Neuronal stem cell (in vitro differentiated cells): ENCODE measurements at regions not wholly inside any gene's neighbourhood (a gene's known extent, or its start where the extent isn't known, plus 50 kb on each side); places are given as distances from the start of the nearest gene placed in this dataset.
A peak's percentile ranks its signal among the peaks of the same experiment; 100 is the strongest.
"Not testable (repeated sequence)": the region's sequence is repeated elsewhere in the genome, so short reads cannot be mapped to it uniquely, and the experiment has no call there.

Experiments used
- DNase-seq: peaks from one replicate; pipeline ENCODE4 v3.0.0-alpha.2; 2013; ENCODE audit warnings: low spot score
- H2AFZ ChIP-seq: one replicate; pipeline ENCODE4 v1.6.1; 2013; ENCODE audit warnings: mild to moderate bottlenecking, low read length, inconsistent platforms
- H2AK5ac ChIP-seq: 2 replicates; pipeline ENCODE4 v1.6.1; 2013; ENCODE audit warnings: low read depth, mild to moderate bottlenecking, inconsistent platforms, low read length, moderate library complexity, mixed read lengths
- H2BK120ac ChIP-seq: 2 replicates; pipeline ENCODE4 v1.6.1; 2013; ENCODE audit warnings: low read depth, mild to moderate bottlenecking, inconsistent platforms, low read length, moderate library complexity, mixed read lengths
- H2BK12ac ChIP-seq: one replicate; pipeline ENCODE4 v1.6.1; 2013; ENCODE audit warnings: low read length, inconsistent platforms
- H2BK15ac ChIP-seq: 2 replicates; pipeline ENCODE4 v1.6.1; 2013; ENCODE audit warnings: mild to moderate bottlenecking, low read length, inconsistent platforms, mixed read lengths
- H2BK5ac ChIP-seq: one replicate; pipeline ENCODE4 v1.6.1; 2013; ENCODE audit warnings: inconsistent platforms, mild to moderate bottlenecking, low read length, moderate library complexity
- H3K14ac ChIP-seq: one replicate; pipeline ENCODE4 v1.6.1; 2013; ENCODE audit warnings: low read length, inconsistent platforms
- H3K18ac ChIP-seq: 2 replicates; pipeline ENCODE4 v1.6.1; 2013; ENCODE audit warnings: low read length, inconsistent platforms
- H3K23ac ChIP-seq: 2 replicates; pipeline ENCODE4 v1.6.1; 2013; ENCODE audit warnings: low read depth, mild to moderate bottlenecking, mixed read lengths, low read length, inconsistent platforms; ENCODE audit not compliant: poor library complexity
- H3K27ac ChIP-seq: replicated peaks from 3 replicates; pipeline ENCODE4 v1.5.1; 2013; ENCODE audit warnings: low read length, inconsistent platforms
- H3K27me3 ChIP-seq, 3 experiments: 2 replicates each; pipeline ENCODE4 v1.6.1; 2013; ENCODE audit warnings: low read length in 3 of 3, mild to moderate bottlenecking in 2 of 3, inconsistent platforms in 1 of 3, low read depth in 1 of 3, mixed read lengths in 1 of 3, moderate library complexity in 1 of 3; ENCODE audit not compliant: control insufficient read depth in 3 of 3, insufficient read depth in 3 of 3
- H3K36me3 ChIP-seq, 2 donors: replicated peaks in 1 of 2; 2 replicates each; pipeline ENCODE4 v1.6.1; 2013; ENCODE audit warnings: low read length in 2 of 2; ENCODE audit not compliant: control insufficient read depth in 2 of 2, insufficient read depth in 2 of 2
- H3K4ac ChIP-seq: 2 replicates; pipeline ENCODE4 v1.6.1; 2013; ENCODE audit warnings: inconsistent platforms, mild to moderate bottlenecking, low read length, moderate library complexity
- H3K4me1 ChIP-seq, 2 donors: 1 replicate in 1 of 2; 2 replicates in 1 of 2; pipeline ENCODE4 v1.6.1; 2013; ENCODE audit warnings: low read length in 2 of 2, low read depth in 1 of 2; ENCODE audit not compliant: control insufficient read depth in 2 of 2, insufficient read depth in 1 of 2
- H3K4me2 ChIP-seq: one replicate; pipeline ENCODE4 v1.6.1; 2013; ENCODE audit warnings: mild to moderate bottlenecking, low read length, inconsistent platforms; ENCODE audit not compliant: insufficient read depth, poor library complexity, severe bottlenecking
- H3K4me3 ChIP-seq, 2 donors: 2 replicates each; pipeline ENCODE4 v1.5.1; 2013; ENCODE audit warnings: low read length in 2 of 2, mild to moderate bottlenecking in 2 of 2, inconsistent platforms in 1 of 2, moderate library complexity in 1 of 2
- H3K79me1 ChIP-seq: one replicate; pipeline ENCODE4 v1.6.1; 2013; ENCODE audit warnings: low read depth, mild to moderate bottlenecking, inconsistent platforms, low read length, moderate library complexity
- H3K9ac ChIP-seq: one replicate; pipeline ENCODE4 v1.6.1; 2013; ENCODE audit warnings: mild to moderate bottlenecking, low read depth, low read length, inconsistent platforms; ENCODE audit not compliant: poor library complexity
- H3K9me3 ChIP-seq, 2 donors: replicated peaks in 1 of 2; 2 replicates each; pipeline versions ENCODE3 to v1.6.1; 2013; ENCODE audit warnings: low read length in 2 of 2, mild to moderate bottlenecking in 2 of 2, inconsistent platforms in 1 of 2, low read depth in 1 of 2, mixed read lengths in 1 of 2, moderate library complexity in 1 of 2; ENCODE audit not compliant: control insufficient read depth in 2 of 2, insufficient read depth in 1 of 2
- H4K8ac ChIP-seq: one replicate; pipeline ENCODE4 v1.6.1; 2013; ENCODE audit warnings: low read depth, mild to moderate bottlenecking, inconsistent platforms, low read length, moderate library complexity
- H4K91ac ChIP-seq: one replicate; pipeline ENCODE4 v1.6.1; 2013; ENCODE audit warnings: low read length, low read depth, mild to moderate bottlenecking, inconsistent platforms; ENCODE audit not compliant: poor library complexity
- WGBS, 2 donors: extraction: QIAGEN DNeasy Blood & Tissue Kit; methylation state at CpG; one replicate each; pipeline ENCODE4 v1.1.7; 2013; ENCODE audit warnings: missing lambda C conversion rate in 2 of 2, mixed read lengths in 1 of 2; ENCODE audit not compliant: insufficient read length in 2 of 2, insufficient replicate concordance in 1 of 2; ENCODE audit errors: extremely low coverage in 2 of 2; 5-methylcytosine and 5-hydroxymethylcytosine counted together

DNA sequence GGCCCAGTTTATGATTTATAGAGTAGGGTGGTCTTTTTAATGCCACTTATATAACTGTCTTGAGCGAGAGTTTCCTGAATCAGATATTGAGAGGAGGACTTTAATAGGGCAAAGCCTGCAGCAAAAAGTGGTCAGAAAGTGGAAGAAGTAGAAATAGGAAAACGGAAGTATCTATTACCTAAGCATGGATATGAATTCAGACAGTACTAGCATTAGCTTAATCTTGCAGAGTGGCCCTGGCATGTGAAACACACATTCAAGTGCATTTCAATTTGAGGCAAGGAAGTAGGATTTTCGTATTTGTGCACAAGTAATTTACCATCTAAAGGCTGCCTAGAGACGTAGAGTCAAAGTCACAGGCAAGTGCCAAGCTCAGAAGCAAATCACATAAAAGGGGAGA lies 622.3 kb downstream of the DIPK2A start:
- no peak overlapping the region for H3K9ac ChIP-seq
- no peak overlapping the region for H3K27ac ChIP-seq
- DNase-seq: no peak
- no peak overlapping the region for H2BK120ac ChIP-seq
- H2BK12ac ChIP-seq: no peak overlapping the region
- no CpG with 5 or more reads among the region's 4 CpGs for WGBS, 2 donors
- H3K18ac ChIP-seq: no peak overlapping the region
- H3K4me1 ChIP-seq: peaks cover 0 to 3% of the 10 kb centered on the region in 2 donors
- no peak overlapping the region for H2BK15ac ChIP-seq
- no peaks in the 10 kb centered on the region for H3K79me1 ChIP-seq
- no peaks in the 10 kb centered on the region for H3K27me3 ChIP-seq
- peaks cover 3 to 14% of the 10 kb centered on the region in 2 donors for H3K9me3 ChIP-seq
- no peak overlapping the region for H3K4me3 ChIP-seq
- H4K91ac ChIP-seq: no peak overlapping the region
- no peak overlapping the region for H2BK5ac ChIP-seq
- no peak overlapping the region for H3K14ac ChIP-seq
- H3K4ac ChIP-seq: no peak overlapping the region
- no peak overlapping the region for H2AK5ac ChIP-seq
- no peak overlapping the region for H4K8ac ChIP-seq
- H3K4me2 ChIP-seq: no peak overlapping the region
- no peak overlapping the region for H3K23ac ChIP-seq
- H3K36me3 ChIP-seq: no peaks in the 10 kb centered on the region
- peak overlapping the region; percentile 66 for H2AFZ ChIP-seq

DNA sequence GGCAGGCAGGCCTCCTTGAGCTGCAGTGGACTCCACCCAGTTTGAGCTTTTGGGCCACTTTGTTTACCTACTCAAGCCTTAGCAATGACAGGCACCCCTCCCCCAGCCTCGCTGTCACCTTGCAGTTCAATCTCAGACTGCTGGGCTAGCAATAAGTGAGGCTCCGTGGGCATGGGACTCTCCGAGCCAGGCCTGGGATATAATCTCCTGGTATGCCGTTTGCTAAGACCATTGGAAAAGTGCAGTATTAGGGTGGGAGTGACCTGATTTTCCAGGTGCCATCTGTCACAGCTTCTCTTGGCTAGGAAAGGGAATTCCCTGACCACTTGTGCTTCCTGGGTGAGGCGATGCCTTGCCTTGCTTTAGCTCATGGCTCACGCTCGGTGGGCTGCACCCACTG lies 648.6 kb downstream of the DIPK2A start:
- not testable (repeated sequence) for H4K8ac ChIP-seq, DNase-seq, H3K4me1 ChIP-seq, H2BK15ac ChIP-seq, H3K4me2 ChIP-seq, H3K14ac ChIP-seq, H3K79me1 ChIP-seq, H2AFZ ChIP-seq, H3K9me3 ChIP-seq, H3K23ac ChIP-seq, H3K27me3 ChIP-seq, H3K27ac ChIP-seq, H3K4ac ChIP-seq, H3K36me3 ChIP-seq, H3K9ac ChIP-seq, H2BK12ac ChIP-seq, H4K91ac ChIP-seq, H2BK120ac ChIP-seq, H2BK5ac ChIP-seq, H3K18ac ChIP-seq, H3K4me3 ChIP-seq, H2AK5ac ChIP-seq
- no CpG with 5 or more reads among the region's 7 CpGs for whole genome bisulfite sequencing, 2 donors

DNA sequence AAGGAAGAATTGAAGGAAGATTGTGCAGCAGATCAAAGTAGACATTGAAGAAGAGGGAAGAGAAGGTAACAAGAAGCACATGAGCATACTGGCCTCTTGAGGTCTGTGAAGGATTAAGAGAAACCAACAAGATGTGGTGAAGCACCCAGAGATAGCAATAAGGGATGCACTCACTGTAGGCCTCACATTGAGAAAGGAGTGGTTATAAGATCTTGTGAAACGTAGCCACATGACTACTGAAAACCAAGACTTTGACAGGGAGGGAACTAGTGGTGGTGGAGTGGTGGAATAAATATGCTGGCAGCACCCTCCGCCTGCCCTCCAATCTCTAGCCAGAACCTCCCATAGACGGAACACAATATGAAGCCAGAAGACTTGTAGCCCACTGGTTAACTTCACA lies 651.2 kb downstream of the DIPK2A start:
- WGBS, 2 donors: no CpG with 5 or more reads among the region's 3 CpGs
- Histone ChIP-seq H3K79me1 (no peaks in the 10 kb centered on the region), H3K27me3 (no peaks in the 10 kb centered on the region), H3K9ac (no peak overlapping the region), H3K18ac (no peak overlapping the region), H3K23ac (no peak overlapping the region), H3K36me3 (no peaks in the 10 kb centered on the region), H3K14ac (no peak overlapping the region), H3K27ac (no peak overlapping the region), H2BK5ac (no peak overlapping the region), H3K9me3 (no peaks in the 10 kb centered on the region), H2BK12ac (no peak overlapping the region), H3K4me3 (no peak overlapping the region), H3K4ac (no peak overlapping the region), H2AK5ac (no peak overlapping the region), H2BK15ac (no peak overlapping the region), H4K8ac (no peak overlapping the region), H3K4me1 (peaks cover 0 to 1% of the 10 kb centered on the region in 2 donors), H2BK120ac (no peak overlapping the region), H4K91ac (no peak overlapping the region), H2AFZ (no peak overlapping the region), H3K4me2 (no peak overlapping the region)
- no peak for DNase-seq

DNA sequence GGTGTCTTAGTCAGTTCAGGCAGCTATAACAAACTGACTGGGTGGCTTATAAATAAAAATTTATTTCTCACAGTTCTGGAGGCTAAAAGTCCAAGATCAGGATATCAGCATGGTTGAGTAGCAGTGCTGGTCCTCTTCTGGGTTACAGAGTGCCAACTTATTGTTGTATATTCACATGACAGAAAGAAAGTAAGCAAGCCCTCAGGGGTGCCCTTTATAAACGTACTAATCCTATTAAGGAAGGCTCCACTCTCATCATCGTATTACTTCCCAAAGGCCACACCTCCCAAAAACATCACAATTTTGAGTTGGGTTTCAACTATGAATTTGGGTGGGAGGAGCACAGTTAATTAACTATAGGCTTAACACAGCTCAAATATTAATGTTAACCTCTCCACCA lies 653.0 kb downstream of the DIPK2A start:
- Histone ChIP-seq H2AK5ac (no peak overlapping the region), H3K18ac (no peak overlapping the region), H3K4ac (no peak overlapping the region), H2BK12ac (no peak overlapping the region), H3K14ac (no peak overlapping the region), H3K79me1 (no peaks in the 10 kb centered on the region), H3K4me2 (no peak overlapping the region), H3K9me3 (no peaks in the 10 kb centered on the region), H3K27ac (no peak overlapping the region), H4K8ac (no peak overlapping the region), H3K23ac (no peak overlapping the region), H3K4me1 (peaks cover 1 to 5% of the 10 kb centered on the region in 2 donors), H3K27me3 (no peaks in the 10 kb centered on the region), H2BK5ac (no peak overlapping the region), H3K4me3 (no peak overlapping the region), H4K91ac (no peak overlapping the region), H2BK120ac (no peak overlapping the region), H3K9ac (no peak overlapping the region), H2BK15ac (no peak overlapping the region), H3K36me3 (no peaks in the 10 kb centered on the region), H2AFZ (no peak overlapping the region)
- DNase-seq: no peak
- no CpG with 5 or more reads among the region's 2 CpGs for WGBS, 2 donors
